Hepatocyte (in vitro differentiated cells): ENCODE measurements at regions not wholly inside any gene's neighbourhood (a gene's known extent, or its start where the extent isn't known, plus 50 kb on each side); places are given as distances from the start of the nearest gene placed in this dataset.

Experiments used
- CTCF ChIP-seq: fragments of 200-600 bp; sonication (generic); IDR thresholded peaks from 2 replicates; pipeline ENCODE4 v1.5.1; 2016; ENCODE audit warnings: antibody characterized with exemption, mild to moderate bottlenecking; ENCODE audit not compliant: poor library complexity
- EZH2 ChIP-seq: fragments of 200-600 bp; sonication (generic); IDR thresholded peaks from 2 replicates; pipeline ENCODE4 v1.6.1; 2016; ENCODE audit warnings: antibody characterized with exemption, mild to moderate bottlenecking, borderline replicate concordance
- EZH2phosphoT487 ChIP-seq: fragments of 200-600 bp; sonication (generic); IDR thresholded peaks from one replicate; pipeline ENCODE4 v1.6.1; 2018; ENCODE audit warnings: antibody characterized with exemption, mild to moderate bottlenecking, low read depth, moderate library complexity; ENCODE audit not compliant: unreplicated experiment, severe bottlenecking

GRCh38 chr1:86646256-86646655 is 58.1 kb upstream of the SH3GLB1 start:
- TF ChIP-seq CTCF (no peak), EZH2phosphoT487 (no peak), EZH2 (no peak)
